GM12878 (cell line): ENCODE measurements at regions not wholly inside any gene's neighbourhood (a gene's known extent, or its start where the extent isn't known, plus 50 kb on each side); places are given as distances from the start of the nearest gene placed in this dataset.

Experiments used
- ATAC-seq: fragments of 200-7000 bp; cut with Tn5 transposase; 3 replicates; pipeline ENCODE4 v1.9.1; 2020; ENCODE audit warnings: mild to moderate bottlenecking, moderate library complexity
- BruUV-seq: library from RNA; stranded (reverse); fragments of 400-500 nt; replicated peaks from 2 replicates; lab custom pipeline; 2021; lab: Mats Ljungman, UMichigan
- CTCF ChIA-PET: fragments of 300-600 bp; sonication (Branson Sonifier 250); formaldehyde crosslinking; extraction: SDS; loops from one replicate; lab custom pipeline; 2021; ENCODE audit warnings: inconsistent platforms; lab: Yijun Ruan, JAX
- POLR2A ChIA-PET: fragments of 350-600 bp; formaldehyde crosslinking; extraction: SDS; loops from one replicate; lab custom pipeline; 2021; ENCODE audit warnings: inconsistent platforms; lab: Charles Lee
- RAD21 ChIA-PET: fragments of 300-600 bp; sonication (Branson Sonifier 250); formaldehyde crosslinking; loops from one replicate; lab custom pipeline; 2023; ENCODE audit warnings: antibody characterized with exemption; ENCODE audit not compliant: unreplicated experiment; lab: Charles Lee
- SMC1A ChIA-PET: fragments of 300-600 bp; sonication (Branson Sonifier 250); formaldehyde crosslinking; loops from one replicate; lab custom pipeline; 2023; ENCODE audit not compliant: unreplicated experiment, uncharacterized antibody; lab: Charles Lee
- DNase-seq: peaks from one replicate; pipeline ENCODE4 v3.0.0-alpha.2; 2011; ENCODE audit warnings: low read depth, low spot score
- FAIRE-seq: peaks from 3 replicates; lab custom pipeline; 2011; peaks lifted over from hg19 to GRCh38; lab: Jason Lieb, UNC
- H2AFZ ChIP-seq: 2 replicates; pipeline ENCODE4 v1.6.0; 2011; ENCODE audit warnings: low read depth, low read length, control low read depth; ENCODE audit not compliant: control insufficient read depth
- H3K27ac ChIP-seq: 2 replicates; pipeline ENCODE4 v1.5.1; 2011; ENCODE audit warnings: control low read depth; ENCODE audit not compliant: control insufficient read depth, insufficient read depth
- H3K27me3 ChIP-seq, 2 experiments: replicated peaks in 1 of 2; 2 replicates each; pipeline versions ENCODE4 v1.6.0 to v1.6.1; 2011; ENCODE audit warnings: low read length in 1 of 2; ENCODE audit not compliant: control insufficient read depth in 2 of 2, insufficient read depth in 2 of 2
- H3K36me3 ChIP-seq, 2 experiments: 2 replicates each; pipeline ENCODE4 v1.5.1; 2011; ENCODE audit warnings: low read length in 1 of 2; ENCODE audit not compliant: control insufficient read depth in 2 of 2, insufficient read depth in 2 of 2
- H3K4me1 ChIP-seq: 2 replicates; pipeline ENCODE4 v1.6.1; 2011; ENCODE audit warnings: mild to moderate bottlenecking, low read length, moderate library complexity, mixed read lengths; ENCODE audit not compliant: control insufficient read depth, insufficient read depth
- H3K4me2 ChIP-seq: 2 replicates; pipeline ENCODE4 v1.6.0; 2011; ENCODE audit warnings: control low read depth; ENCODE audit not compliant: control insufficient read depth, insufficient read depth
- H3K4me3 ChIP-seq: fragments of 200-600 bp; sonication (generic); 2 replicates; pipeline ENCODE4 v1.5.1; 2016
- H3K79me2 ChIP-seq: 2 replicates; pipeline ENCODE4 v1.6.0; 2011; ENCODE audit warnings: low read length; ENCODE audit not compliant: control insufficient read depth, insufficient read depth
- H3K9ac ChIP-seq: 2 replicates; pipeline ENCODE4 v1.8.0; 2011; ENCODE audit warnings: low read length, control low read depth, mixed read lengths; ENCODE audit not compliant: control insufficient read depth, insufficient read depth
- H3K9me3 ChIP-seq: replicated peaks from 3 replicates; pipeline ENCODE4 v1.5.1; 2011; ENCODE audit warnings: mild to moderate bottlenecking, low read length; ENCODE audit not compliant: control insufficient read depth, insufficient read depth
- H4K20me1 ChIP-seq: 2 replicates; pipeline ENCODE4 v1.6.0; 2011; ENCODE audit not compliant: control insufficient read depth, insufficient read depth
- CBX3 ChIP-seq: fragments of 200-600 bp; sonication (generic); IDR thresholded peaks from 2 replicates; pipeline ENCODE4 v1.6.1; 2016; ENCODE audit warnings: low read depth, borderline replicate concordance
- EZH2 ChIP-seq: IDR thresholded peaks from 2 replicates; pipeline ENCODE4 v1.6.1; 2012; ENCODE audit warnings: low read depth, mild to moderate bottlenecking, control low read depth, inconsistent platforms, low read length, borderline replicate concordance; ENCODE audit not compliant: control insufficient read depth
- IKZF2 ChIP-seq, 2 experiments: fragments of 450-650 bp; IDR thresholded peaks; 2 replicates each; pipeline ENCODE4 v1.6.1; 2017; ENCODE audit warnings: mild to moderate bottlenecking in 2 of 2, moderate library complexity in 2 of 2
- KDM1A ChIP-seq: fragments of 200-600 bp; sonication (generic); IDR thresholded peaks from 2 replicates; pipeline ENCODE4 v1.6.1; 2016; ENCODE audit warnings: borderline replicate concordance
- PML ChIP-seq: IDR thresholded peaks from 2 replicates; pipeline ENCODE4 v1.6.1; 2012; ENCODE audit warnings: low read length, inconsistent platforms
- RBBP5 ChIP-seq: fragments of 200-600 bp; sonication (generic); conservative IDR thresholded peaks from 2 replicates; pipeline ENCODE4 v1.6.1; 2016
- RCOR1 ChIP-seq: conservative IDR thresholded peaks from 2 replicates; pipeline ENCODE4 v1.6.1; 2012; ENCODE audit warnings: low read depth, low read length, improper control_type of control experiment
- SIN3A ChIP-seq: IDR thresholded peaks from 2 replicates; pipeline ENCODE4 v1.6.1; 2012; ENCODE audit warnings: low read depth, low read length, improper control_type of control experiment
- TCF3 ChIP-seq: IDR thresholded peaks from 2 replicates; pipeline ENCODE4 v1.6.1; 2012; ENCODE audit warnings: low read depth, mild to moderate bottlenecking, low read length, borderline replicate concordance; ENCODE audit not compliant: insufficient read depth
- WGBS: methylation state at CpG from one replicate; pipeline ENCODE4 v1.1.6; 2016; ENCODE audit warnings: low lambda C conversion rate; ENCODE audit not compliant: insufficient replicate concordance, insufficient coverage; ENCODE audit errors: missing lambda C conversion rate; 5-methylcytosine and 5-hydroxymethylcytosine counted together
- in situ Hi-C: fragments of 300-500 bp; cut with MboI; formaldehyde crosslinking; loops from 9 replicates; pipeline ENCODE4 v1.14.3; 2018; ENCODE audit warnings: mixed read lengths
- intact Hi-C: fragments of 100-400 bp; cut with micrococcal nuclease; formaldehyde crosslinking; loops from one replicate; pipeline ENCODE4 v1.14.2; 2022; ENCODE audit not compliant: unreplicated experiment
- TF ChIP-seq, protein P1 (sequence below): fragments of 450-650 bp; IDR thresholded peaks from 2 replicates; pipeline ENCODE4 v1.6.1; 2017; ENCODE audit warnings: low read depth, mild to moderate bottlenecking, moderate library complexity
- TF ChIP-seq, protein P2 (sequence below): fragments of 450-650 bp; IDR thresholded peaks from 2 replicates; pipeline ENCODE4 v1.6.1; 2017; ENCODE audit warnings: mild to moderate bottlenecking, moderate library complexity

DNA sequence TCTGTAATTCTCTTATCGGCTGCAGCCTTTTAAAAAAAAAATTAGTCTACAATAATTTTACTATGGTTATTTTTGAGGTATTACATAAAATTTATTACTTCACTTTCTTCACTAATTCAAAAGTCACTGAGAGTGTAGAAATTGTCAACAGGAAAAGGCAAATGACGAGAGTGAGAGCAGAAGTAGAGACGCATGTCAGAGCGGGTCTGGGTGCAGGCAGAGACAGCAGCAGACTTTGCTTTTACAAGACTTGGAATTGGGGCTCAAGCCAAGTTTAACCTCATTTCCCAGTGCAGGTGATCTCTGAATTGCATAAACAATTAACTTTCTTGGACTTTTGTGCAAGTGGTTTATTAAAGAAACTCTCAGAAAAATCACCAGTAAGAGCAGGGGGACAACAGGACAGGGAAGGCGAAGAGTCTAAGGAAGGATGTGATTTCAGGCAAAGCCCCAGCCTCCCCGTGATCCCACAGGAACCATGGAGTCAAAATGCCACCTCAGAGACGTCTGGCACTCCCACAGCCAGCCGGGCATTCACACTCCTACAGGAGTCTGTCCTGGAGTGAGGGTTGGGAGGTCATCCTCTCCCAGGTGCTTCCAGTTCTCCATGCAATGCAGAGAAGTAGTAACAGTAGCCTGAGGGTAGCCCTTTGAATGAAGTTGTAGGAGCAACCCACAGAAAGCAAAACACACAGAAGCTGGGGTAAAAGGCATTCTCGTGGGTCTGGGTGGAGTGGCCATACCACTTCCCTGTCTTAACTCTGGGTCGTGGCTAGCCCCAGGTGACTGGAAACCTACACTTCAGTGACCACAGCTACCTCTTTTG lies 274.0 kb upstream of the TGFBR2 start:
- Histone ChIP-seq H4K20me1 (no peaks in the 10 kb centered on the region), H3K9ac (no peak overlapping the region), H3K9me3 (no peaks in the 10 kb centered on the region), H3K4me3 (no peak overlapping the region), H2AFZ (no peak overlapping the region), H3K27ac (no peak overlapping the region), H3K36me3 (no peaks in the 10 kb centered on the region), H3K4me1 (no peaks in the 10 kb centered on the region), H3K27me3 (no peaks in the 10 kb centered on the region), H3K79me2 (no peaks in the 10 kb centered on the region), H3K4me2 (no peak overlapping the region)
- ChIA-PET POLR2A (no interaction called here), SMC1A (no interaction called here), CTCF (no interaction called here), RAD21 (no interaction called here)
- TF ChIP-seq, protein P1, sequence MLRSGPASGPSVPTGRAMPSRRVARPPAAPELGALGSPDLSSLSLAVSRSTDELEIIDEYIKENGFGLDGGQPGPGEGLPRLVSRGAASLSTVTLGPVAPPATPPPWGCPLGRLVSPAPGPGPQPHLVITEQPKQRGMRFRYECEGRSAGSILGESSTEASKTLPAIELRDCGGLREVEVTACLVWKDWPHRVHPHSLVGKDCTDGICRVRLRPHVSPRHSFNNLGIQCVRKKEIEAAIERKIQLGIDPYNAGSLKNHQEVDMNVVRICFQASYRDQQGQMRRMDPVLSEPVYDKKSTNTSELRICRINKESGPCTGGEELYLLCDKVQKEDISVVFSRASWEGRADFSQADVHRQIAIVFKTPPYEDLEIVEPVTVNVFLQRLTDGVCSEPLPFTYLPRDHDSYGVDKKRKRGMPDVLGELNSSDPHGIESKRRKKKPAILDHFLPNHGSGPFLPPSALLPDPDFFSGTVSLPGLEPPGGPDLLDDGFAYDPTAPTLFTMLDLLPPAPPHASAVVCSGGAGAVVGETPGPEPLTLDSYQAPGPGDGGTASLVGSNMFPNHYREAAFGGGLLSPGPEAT: no peak
- TF ChIP-seq PML: no peak
- TF ChIP-seq IKZF2 (IDR thresholded peaks at IDR 0.05): no peak
- 25% methylated on average over 10 of the region's 10 CpGs for WGBS
- in situ Hi-C loops (no loop called here), intact Hi-C loops (no loop called here)
- ATAC-seq (no peak; the same call in 2 of the 3 replicates), DNase-seq (no peak), FAIRE-seq (no peak)
- BruUV-seq: no TSS peak

DNA sequence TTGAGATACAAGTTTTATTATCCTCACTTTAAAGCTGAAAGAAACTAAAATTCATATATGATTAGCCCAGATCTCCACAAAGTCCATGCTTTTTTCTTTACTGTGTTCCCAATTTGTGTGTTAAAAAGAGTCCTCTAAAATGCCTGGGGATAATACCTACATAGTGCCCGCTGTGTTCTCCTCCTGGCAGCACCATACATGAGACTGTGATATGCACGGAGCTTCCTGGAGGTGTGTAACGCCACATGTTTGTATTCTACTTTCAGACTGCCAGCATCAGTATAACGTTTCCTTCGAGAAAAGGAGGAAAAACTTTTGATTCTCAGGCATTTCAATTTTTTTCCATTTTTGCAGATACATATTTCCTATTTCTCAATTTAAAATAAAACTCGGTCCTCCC lies 273.3 kb upstream of the TGFBR2 start:
- Histone ChIP-seq H3K4me3 (no peak overlapping the region), H3K9ac (no peak overlapping the region), H3K79me2 (no peaks in the 10 kb centered on the region), H3K36me3 (no peaks in the 10 kb centered on the region), H3K4me1 (no peaks in the 10 kb centered on the region), H3K9me3 (no peaks in the 10 kb centered on the region), H3K27me3 (no peaks in the 10 kb centered on the region), H3K27ac (no peak overlapping the region), H4K20me1 (no peaks in the 10 kb centered on the region), H2AFZ (no peak overlapping the region), H3K4me2 (no peak overlapping the region)
- ChIA-PET CTCF (no interaction called here), POLR2A (no interaction called here), SMC1A (no interaction called here), RAD21 (no interaction called here)
- BruUV-seq: no TSS peak
- in situ Hi-C loops: no loop called here
- no peak for DNase-seq
- 27% methylated on average over 6 of the region's 6 CpGs for WGBS
- no peak for FAIRE-seq
- ATAC-seq: no peak
- intact Hi-C loops: no loop called here
- TF ChIP-seq, protein P2, sequence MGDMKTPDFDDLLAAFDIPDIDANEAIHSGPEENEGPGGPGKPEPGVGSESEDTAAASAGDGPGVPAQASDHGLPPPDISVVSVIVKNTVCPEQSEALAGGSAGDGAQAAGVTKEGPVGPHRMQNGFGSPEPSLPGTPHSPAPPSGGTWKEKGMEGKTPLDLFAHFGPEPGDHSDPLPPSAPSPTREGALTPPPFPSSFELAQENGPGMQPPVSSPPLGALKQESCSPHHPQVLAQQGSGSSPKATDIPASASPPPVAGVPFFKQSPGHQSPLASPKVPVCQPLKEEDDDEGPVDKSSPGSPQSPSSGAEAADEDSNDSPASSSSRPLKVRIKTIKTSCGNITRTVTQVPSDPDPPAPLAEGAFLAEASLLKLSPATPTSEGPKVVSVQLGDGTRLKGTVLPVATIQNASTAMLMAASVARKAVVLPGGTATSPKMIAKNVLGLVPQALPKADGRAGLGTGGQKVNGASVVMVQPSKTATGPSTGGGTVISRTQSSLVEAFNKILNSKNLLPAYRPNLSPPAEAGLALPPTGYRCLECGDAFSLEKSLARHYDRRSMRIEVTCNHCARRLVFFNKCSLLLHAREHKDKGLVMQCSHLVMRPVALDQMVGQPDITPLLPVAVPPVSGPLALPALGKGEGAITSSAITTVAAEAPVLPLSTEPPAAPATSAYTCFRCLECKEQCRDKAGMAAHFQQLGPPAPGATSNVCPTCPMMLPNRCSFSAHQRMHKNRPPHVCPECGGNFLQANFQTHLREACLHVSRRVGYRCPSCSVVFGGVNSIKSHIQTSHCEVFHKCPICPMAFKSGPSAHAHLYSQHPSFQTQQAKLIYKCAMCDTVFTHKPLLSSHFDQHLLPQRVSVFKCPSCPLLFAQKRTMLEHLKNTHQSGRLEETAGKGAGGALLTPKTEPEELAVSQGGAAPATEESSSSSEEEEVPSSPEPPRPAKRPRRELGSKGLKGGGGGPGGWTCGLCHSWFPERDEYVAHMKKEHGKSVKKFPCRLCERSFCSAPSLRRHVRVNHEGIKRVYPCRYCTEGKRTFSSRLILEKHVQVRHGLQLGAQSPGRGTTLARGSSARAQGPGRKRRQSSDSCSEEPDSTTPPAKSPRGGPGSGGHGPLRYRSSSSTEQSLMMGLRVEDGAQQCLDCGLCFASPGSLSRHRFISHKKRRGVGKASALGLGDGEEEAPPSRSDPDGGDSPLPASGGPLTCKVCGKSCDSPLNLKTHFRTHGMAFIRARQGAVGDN: no peak
- TF ChIP-seq KDM1A (no peak), RBBP5 (no peak), CBX3 (no peak), RCOR1 (no peak), TCF3 (no peak), SIN3A (no peak), EZH2 (no peak), PML (no peak)
